ENCODE measurements at regions not wholly inside any gene's neighbourhood (a gene's known extent, or its start where the extent isn't known, plus 50 kb on each side); places are given as distances from the start of the nearest gene placed in this dataset.

DNA sequence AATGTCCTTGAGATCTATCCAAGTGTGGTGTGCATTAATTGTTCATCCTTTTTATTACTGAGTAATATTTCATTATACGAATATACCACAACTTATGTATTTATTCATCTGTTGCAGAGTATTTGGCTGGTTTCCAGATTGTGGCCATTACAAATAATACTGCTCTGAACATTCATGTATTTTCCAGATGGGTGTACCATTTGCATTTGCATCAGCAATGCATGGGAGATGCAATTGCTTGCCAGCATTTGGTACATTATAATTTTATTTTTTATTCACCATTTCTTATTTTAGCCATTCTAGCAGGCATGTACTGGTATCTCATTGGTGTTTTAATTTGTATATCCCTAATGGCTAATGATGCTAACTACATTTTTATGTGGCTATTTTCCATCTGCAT lies 162.4 kb downstream of the SCG2 start:
- Histone ChIP-seq H3K27me3 (replicated peaks in 1 of 4; ENCODE audit: control insufficient read depth in 3 of 4, extremely low read depth in 1 of 4, insufficient read depth in 3 of 4, low read length in 3 of 4) (no peaks in the 10 kb centered on the region), H3K14ac (ENCODE audit: insufficient read length) (no peak overlapping the region)
- 87% methylated on average over 1 of the region's 1 CpG; no CpG with 5 or more reads in 1 of the 2 experiments for WGBS, 2 experiments (ENCODE audit: extremely low coverage in 1 of 2, insufficient coverage in 1 of 2, insufficient read length in 1 of 2, insufficient replicate concordance in 2 of 2, low coverage in 1 of 2, low lambda C conversion rate in 2 of 2, missing lambda C conversion rate in 1 of 2)
- TF ChIP-seq PHF8 (conservative IDR thresholded peaks at IDR 0.05; ENCODE audit: low read depth, low read length) (no peak), YY1 (IDR thresholded peaks at IDR 0.05; ENCODE audit: low read depth, low read length) (no peak), TBP (IDR thresholded peaks at IDR 0.05; ENCODE audit: low read depth, low read length) (no peak)

More for the DNA sequence above, 162.4 kb downstream of the SCG2 start:
- Histone ChIP-seq H4K20me1 (replicated peaks in 1 of 2; ENCODE audit: control insufficient read depth in 1 of 2, insufficient read depth in 2 of 2, low read length in 2 of 2) (no peaks in the 10 kb centered on the region), H3K23me2 (ENCODE audit: low read depth, low read length) (no peaks in the 10 kb centered on the region; the same call in 1 of the 2 replicates), H3K27ac (ENCODE audit: low read depth, low read length) (no peak overlapping the region), H3K9ac (replicated peaks in 1 of 4; ENCODE audit: extremely low read depth in 1 of 4, low read depth in 3 of 4, low read length in 3 of 4) (no peak overlapping the region), H3K56ac (replicated peaks; ENCODE audit: insufficient read length, low read depth, low read length) (no peak overlapping the region), H2BK12ac (ENCODE audit: low read depth, low read length) (no peak overlapping the region), H2AK5ac (ENCODE audit: low read depth, low read length) (no peak overlapping the region), H3K9me3 (ENCODE audit: insufficient read depth in 2 of 2, low read depth in 1 of 2, low read length in 1 of 2) (no peaks in the 10 kb centered on the region), H4K5ac (ENCODE audit: insufficient read length, low read depth, low read length) (no peak overlapping the region), H2BK20ac (ENCODE audit: low read length) (no peak overlapping the region), H3K18ac (ENCODE audit: extremely low read depth, low read length) (no peak overlapping the region), H3K4me2 (ENCODE audit: insufficient read depth in 1 of 2, low read depth in 2 of 2, low read length in 2 of 2) (no peak overlapping the region), H4K91ac (replicated peaks; ENCODE audit: insufficient read length, low read length) (no peak overlapping the region), H2BK5ac (ENCODE audit: low read depth, low read length) (no peak overlapping the region), H2BK15ac (ENCODE audit: low read length) (no peak overlapping the region), H3K79me2 (ENCODE audit: control insufficient read depth in 1 of 2, insufficient read depth in 2 of 2, low read length in 2 of 2) (no peaks in the 10 kb centered on the region), H4K8ac (ENCODE audit: extremely low read depth, insufficient read depth, low read length) (no peak overlapping the region), H3K23ac (ENCODE audit: insufficient read length) (no peak overlapping the region), H3K36me3 (ENCODE audit: control insufficient read depth in 2 of 4, insufficient read depth in 4 of 4, low read length in 3 of 4) (no peaks in the 10 kb centered on the region), H3K4me3 (ENCODE audit: extremely low read depth in 1 of 4, insufficient read depth in 2 of 4, low read depth in 3 of 4, low read length in 4 of 4) (no peak overlapping the region), H3K4ac (replicated peaks; ENCODE audit: insufficient read length, low read depth, low read length) (no peak overlapping the region), H2BK120ac (replicated peaks; ENCODE audit: low read depth, low read length) (no peak overlapping the region), H2AFZ (ENCODE audit: low read length) (no peak overlapping the region), H3K79me1 (ENCODE audit: low read depth, low read length) (no peaks in the 10 kb centered on the region), H3K4me1 (replicated peaks in 1 of 4; ENCODE audit: control insufficient read depth in 3 of 4, insufficient read depth in 4 of 4, low read length in 3 of 4) (no peaks in the 10 kb centered on the region)
- ChIA-PET POLR2A (ENCODE audit: partially characterized antibody) (no interaction called here), CTCF (ENCODE audit: partially characterized antibody) (interaction anchor here (1.2 kb wide), 1 partner anchor 28 kb away, joined by 3 read pairs; no protein-coding TSS in a partner anchor)
- DNase-seq (ENCODE audit: low read depth in 1 of 2, low spot score in 2 of 2) (no peak), FAIRE-seq (no peak)

All from H1 (cell line).